ENCODE measurements at regions not wholly inside any gene's neighbourhood (a gene's known extent, or its start where the extent isn't known, plus 50 kb on each side); places are given as distances from the start of the nearest gene placed in this dataset.

DNA sequence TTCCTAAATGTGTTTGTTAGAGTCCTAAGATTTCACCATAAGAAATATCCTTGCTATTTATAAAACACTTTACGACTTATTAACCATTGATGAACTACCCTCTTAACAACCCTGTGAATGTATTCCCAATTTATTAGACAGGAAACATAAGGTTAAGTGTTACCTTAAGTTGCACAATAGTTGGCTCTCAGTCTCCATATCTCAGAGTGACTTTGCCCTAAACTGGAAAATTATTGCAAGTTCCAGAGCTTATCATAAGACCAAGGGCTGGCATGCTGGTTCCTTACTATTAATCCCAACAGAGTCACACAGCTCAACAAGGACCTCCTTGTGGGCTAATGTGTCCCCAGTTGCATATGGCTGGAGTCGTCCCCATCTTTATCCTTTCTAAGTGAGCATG is 165.8 kb downstream of the INSIG2 start:
- intact Hi-C loops (cut with DNase I), result no loop called here
- peaks cover 0 to 5% (median 0%) of the 10 kb centered on the region in 4 donors for H3K9me3 ChIP-seq
- H3K27ac ChIP-seq (replicated peaks in 1 of 4), result no peak overlapping the region
- peaks cover 0 to 21% (median 0%) of the 10 kb centered on the region in 4 donors for H3K27me3 ChIP-seq
- no peak overlapping the region for H3K4me3 ChIP-seq
- no peak for DNase-seq (ENCODE audit: extremely low spot score)
- no peaks in the 10 kb centered on the region for H3K36me3 ChIP-seq
- 81% methylated on average over 2 of the region's 2 CpGs for WGBS
- H3K4me1 ChIP-seq, result no peaks in the 10 kb centered on the region
- TF ChIP-seq EP300 (IDR thresholded peaks at IDR 0.05) (no peak), POLR2A (IDR thresholded peaks at IDR 0.05; ENCODE audit: low read depth) (no peak), POLR2AphosphoS5 (IDR thresholded peaks at IDR 0.05) (no peak)
- TF ChIP-seq, protein P1, sequence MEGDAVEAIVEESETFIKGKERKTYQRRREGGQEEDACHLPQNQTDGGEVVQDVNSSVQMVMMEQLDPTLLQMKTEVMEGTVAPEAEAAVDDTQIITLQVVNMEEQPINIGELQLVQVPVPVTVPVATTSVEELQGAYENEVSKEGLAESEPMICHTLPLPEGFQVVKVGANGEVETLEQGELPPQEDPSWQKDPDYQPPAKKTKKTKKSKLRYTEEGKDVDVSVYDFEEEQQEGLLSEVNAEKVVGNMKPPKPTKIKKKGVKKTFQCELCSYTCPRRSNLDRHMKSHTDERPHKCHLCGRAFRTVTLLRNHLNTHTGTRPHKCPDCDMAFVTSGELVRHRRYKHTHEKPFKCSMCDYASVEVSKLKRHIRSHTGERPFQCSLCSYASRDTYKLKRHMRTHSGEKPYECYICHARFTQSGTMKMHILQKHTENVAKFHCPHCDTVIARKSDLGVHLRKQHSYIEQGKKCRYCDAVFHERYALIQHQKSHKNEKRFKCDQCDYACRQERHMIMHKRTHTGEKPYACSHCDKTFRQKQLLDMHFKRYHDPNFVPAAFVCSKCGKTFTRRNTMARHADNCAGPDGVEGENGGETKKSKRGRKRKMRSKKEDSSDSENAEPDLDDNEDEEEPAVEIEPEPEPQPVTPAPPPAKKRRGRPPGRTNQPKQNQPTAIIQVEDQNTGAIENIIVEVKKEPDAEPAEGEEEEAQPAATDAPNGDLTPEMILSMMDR (IDR thresholded peaks at IDR 0.05), result no peak

DNA sequence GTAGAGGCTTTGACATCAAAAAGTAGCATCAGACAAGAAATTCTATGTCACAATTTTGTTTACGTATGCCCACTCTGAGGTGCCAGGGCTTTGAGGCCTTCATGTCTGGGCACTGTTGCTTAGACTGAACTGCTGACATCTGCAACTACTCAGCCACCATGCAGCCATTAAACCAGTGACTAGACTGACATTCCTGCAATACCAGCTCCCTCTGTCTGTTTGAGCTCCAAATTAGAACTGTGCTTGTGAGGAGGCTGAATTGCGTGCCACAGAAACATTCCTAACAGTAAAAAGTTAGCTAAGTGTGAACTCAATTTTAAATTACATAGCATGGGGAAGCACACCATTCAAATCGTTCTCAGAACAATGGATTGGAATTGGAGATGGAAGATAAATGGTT is 163.2 kb downstream of the INSIG2 start:
- no peak for DNase-seq (ENCODE audit: extremely low spot score)
- intact Hi-C loops (cut with DNase I), result no loop called here
- peaks cover 0 to 21% (median 0%) of the 10 kb centered on the region in 4 donors for H3K27me3 ChIP-seq
- TF ChIP-seq EP300 (IDR thresholded peaks at IDR 0.05) (no peak), POLR2AphosphoS5 (IDR thresholded peaks at IDR 0.05) (no peak), POLR2A (IDR thresholded peaks at IDR 0.05; ENCODE audit: low read depth) (no peak)
- TF ChIP-seq, protein P1 (IDR thresholded peaks at IDR 0.05), result no peak
- 78% methylated on average over 3 of the region's 3 CpGs for WGBS
- no peaks in the 10 kb centered on the region for H3K9me3 ChIP-seq
- no peaks in the 10 kb centered on the region for H3K36me3 ChIP-seq
- no peak overlapping the region for H3K27ac ChIP-seq (replicated peaks in 1 of 4)
- H3K4me3 ChIP-seq, result no peak overlapping the region
- no peaks in the 10 kb centered on the region for H3K4me1 ChIP-seq

DNA sequence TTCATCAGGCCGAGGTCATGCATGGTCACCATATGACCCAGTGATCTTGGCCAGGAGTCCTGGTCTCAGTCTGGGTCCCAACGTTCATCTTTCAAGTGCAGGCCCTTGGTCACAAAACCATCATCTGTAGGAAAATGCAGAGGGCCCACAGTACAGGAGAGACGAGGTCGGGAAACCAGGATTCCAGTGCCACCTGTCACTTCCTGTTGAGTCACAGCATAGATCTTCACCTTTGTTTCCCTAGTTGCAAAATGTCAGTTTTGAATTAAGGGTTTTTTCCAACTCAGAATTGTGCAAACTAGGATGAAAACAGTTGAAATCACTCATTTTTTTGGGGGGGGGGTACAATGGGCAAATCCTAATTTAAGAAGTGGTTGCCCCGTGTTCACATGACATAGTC is 162.2 kb downstream of the INSIG2 start:
- no peaks in the 10 kb centered on the region for H3K4me1 ChIP-seq
- H3K4me3 ChIP-seq, result no peak overlapping the region
- no peaks in the 10 kb centered on the region for H3K36me3 ChIP-seq
- DNase-seq (ENCODE audit: extremely low spot score), result no peak
- 65% methylated on average over 5 of the region's 5 CpGs for WGBS
- H3K27me3 ChIP-seq, result peaks cover 0 to 19% (median 0%) of the 10 kb centered on the region in 4 donors
- intact Hi-C loops (cut with DNase I), result no loop called here
- H3K9me3 ChIP-seq, result no peaks in the 10 kb centered on the region
- no peak overlapping the region for H3K27ac ChIP-seq (replicated peaks in 1 of 4)
- no peak for TF ChIP-seq EP300 (IDR thresholded peaks at IDR 0.05)
- TF ChIP-seq POLR2A (IDR thresholded peaks at IDR 0.05; ENCODE audit: low read depth), result no peak
- TF ChIP-seq, protein P1 (IDR thresholded peaks at IDR 0.05), result no peak
- no peak for TF ChIP-seq POLR2AphosphoS5 (IDR thresholded peaks at IDR 0.05)

DNA sequence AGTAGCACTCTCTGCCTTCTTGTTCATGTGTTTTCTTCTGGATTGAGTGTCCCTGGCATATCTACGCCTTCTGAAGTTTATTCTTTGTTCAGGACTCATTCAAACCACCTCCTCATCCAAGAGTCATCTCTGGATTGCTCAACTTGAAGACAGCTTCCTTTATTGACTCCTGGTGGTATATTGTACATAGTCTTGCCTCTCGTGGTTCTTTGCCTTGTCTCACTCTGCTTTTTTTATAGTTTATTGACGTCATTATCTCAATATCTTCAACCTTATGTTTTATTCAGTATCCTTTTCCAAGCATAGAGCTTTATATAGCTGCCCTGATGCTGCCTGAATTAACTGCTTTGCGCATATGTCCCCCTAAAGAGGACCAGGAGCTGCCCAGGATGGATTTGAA is 161.7 kb downstream of the INSIG2 start:
- 57% methylated on average over 4 of the region's 4 CpGs for WGBS
- Histone ChIP-seq H3K27me3 (peaks cover 0 to 15% (median 0%) of the 10 kb centered on the region in 4 donors), H3K4me3 (no peak overlapping the region), H3K9me3 (no peaks in the 10 kb centered on the region), H3K36me3 (no peaks in the 10 kb centered on the region), H3K27ac (replicated peaks in 1 of 4) (no peak overlapping the region), H3K4me1 (no peaks in the 10 kb centered on the region)
- TF ChIP-seq EP300 (IDR thresholded peaks at IDR 0.05) (no peak), POLR2A (IDR thresholded peaks at IDR 0.05; ENCODE audit: low read depth) (no peak), POLR2AphosphoS5 (IDR thresholded peaks at IDR 0.05) (no peak)
- TF ChIP-seq, protein P1 (IDR thresholded peaks at IDR 0.05), result no peak
- DNase-seq (ENCODE audit: extremely low spot score), result no peak
- intact Hi-C loops (cut with DNase I), result no loop called here

DNA sequence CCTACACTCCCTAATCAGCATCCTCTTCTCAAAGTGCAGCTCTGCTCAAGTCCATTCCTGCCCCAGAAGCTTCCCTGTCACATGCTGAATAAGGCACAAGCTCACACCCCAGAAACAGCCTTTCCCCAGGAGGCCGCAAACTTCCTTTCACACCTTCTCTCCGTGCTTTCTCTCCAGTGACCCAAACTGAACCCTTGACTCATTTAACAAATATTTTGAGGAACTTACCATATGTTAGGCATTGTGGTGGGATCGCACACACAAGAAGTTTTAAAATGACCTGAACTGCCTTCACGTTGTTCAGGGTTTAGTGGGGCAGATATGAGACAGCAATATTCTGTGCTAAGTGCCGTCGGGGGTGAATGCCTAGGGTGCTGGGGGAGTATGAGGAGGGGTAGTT is 161.3 kb downstream of the INSIG2 start:
- Histone ChIP-seq H3K36me3 (no peaks in the 10 kb centered on the region), H3K27ac (replicated peaks in 1 of 4) (no peak overlapping the region), H3K4me3 (no peak overlapping the region), H3K9me3 (no peaks in the 10 kb centered on the region), H3K27me3 (peaks cover 0 to 15% (median 0%) of the 10 kb centered on the region in 4 donors), H3K4me1 (no peaks in the 10 kb centered on the region)
- no peak for DNase-seq (ENCODE audit: extremely low spot score)
- WGBS, result 54% methylated on average over 6 of the region's 6 CpGs
- intact Hi-C loops (cut with DNase I), result no loop called here
- no peak for TF ChIP-seq EP300 (IDR thresholded peaks at IDR 0.05)
- no peak for TF ChIP-seq POLR2AphosphoS5 (IDR thresholded peaks at IDR 0.05)
- TF ChIP-seq POLR2A (IDR thresholded peaks at IDR 0.05; ENCODE audit: low read depth), result no peak
- TF ChIP-seq, protein P1 (IDR thresholded peaks at IDR 0.05), result no peak

All from esophagus muscularis mucosa (tissue), 4 donors.